ENCODE measurements at regions not wholly inside any gene's neighbourhood (a gene's known extent, or its start where the extent isn't known, plus 50 kb on each side); places are given as distances from the start of the nearest gene placed in this dataset.

DNA sequence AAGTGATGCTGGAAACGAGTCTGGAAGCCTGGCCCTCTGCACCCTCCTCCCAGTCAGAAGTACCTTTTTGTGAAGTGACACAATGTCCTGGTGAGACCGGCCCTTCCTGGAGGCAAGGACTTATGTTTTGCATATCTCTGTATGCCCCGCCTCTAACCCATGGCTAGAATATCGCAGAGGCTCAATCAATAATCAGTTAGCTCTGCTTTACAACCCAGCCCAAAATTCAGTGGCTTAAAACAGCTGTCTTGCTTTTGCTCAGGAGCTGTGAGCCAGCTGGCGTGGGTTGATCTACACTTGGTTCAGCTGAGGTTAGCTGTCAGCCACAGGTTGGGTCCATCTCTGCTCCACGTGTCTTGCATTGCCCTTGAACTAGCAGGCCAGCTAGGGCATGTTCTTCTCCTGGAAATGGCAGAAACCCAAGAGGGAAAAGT lies 98.8 kb upstream of the METTL14 start:
- 52 to 69% methylated on average over 6 of the region's 6 CpGs for WGBS, 2 donors
- Histone ChIP-seq H3K27me3 (ENCODE audit: control insufficient read depth in 3 of 3, insufficient read depth in 3 of 3, low read length in 2 of 3) (peaks cover 0 to 9% (median 0%) of the 10 kb centered on the region in 3 donors), H3K36me3 (ENCODE audit: control insufficient read depth in 4 of 4, insufficient read depth in 4 of 4, low read length in 4 of 4) (no peaks in the 10 kb centered on the region), H3K27ac (ENCODE audit: low read depth in 1 of 2, low read length in 1 of 2) (no peak overlapping the region), H3K9me3 (ENCODE audit: control insufficient read depth in 4 of 4, insufficient read depth in 3 of 4, low read length in 3 of 4) (no peaks in the 10 kb centered on the region), H3K9ac (ENCODE audit: insufficient read depth in 1 of 2, low read length in 2 of 2) (no peak overlapping the region), H3K4me1 (ENCODE audit: control insufficient read depth in 5 of 5, insufficient read depth in 5 of 5, low read length in 5 of 5) (peaks cover 0 to 9% (median 0%) of the 10 kb centered on the region in 5 donors), H3K4me3 (no peak overlapping the region)
- no peak for TF ChIP-seq CTCF (IDR thresholded peaks at IDR 0.05; ENCODE audit: control extremely low read depth, extremely low read depth)
- ATAC-seq (ENCODE audit: insufficient read depth, low FRiP score) (no peak), DNase-seq (peak in 2 of 3 donors; percentile 36 to 57)

- no peaks in the 10 kb centered on the region for H3K9me3 ChIP-seq (ENCODE audit: control insufficient read depth in 4 of 4, insufficient read depth in 3 of 4, low read length in 3 of 4)
- H3K36me3 ChIP-seq (ENCODE audit: control insufficient read depth in 4 of 4, insufficient read depth in 4 of 4, low read length in 4 of 4): no peaks in the 10 kb centered on the region
- no peak overlapping the region for H3K27ac ChIP-seq (ENCODE audit: low read depth in 1 of 2, low read length in 1 of 2)
- ATAC-seq (ENCODE audit: insufficient read depth, low FRiP score) (no peak), DNase-seq (no peak)
- no peak overlapping the region for H3K4me3 ChIP-seq
- no peak overlapping the region for H3K9ac ChIP-seq (ENCODE audit: insufficient read depth in 1 of 2, low read length in 2 of 2)
- H3K4me1 ChIP-seq (ENCODE audit: control insufficient read depth in 5 of 5, insufficient read depth in 5 of 5, low read length in 5 of 5): peaks cover 0 to 9% (median 0%) of the 10 kb centered on the region in 5 donors
- H3K27me3 ChIP-seq (ENCODE audit: control insufficient read depth in 3 of 3, insufficient read depth in 3 of 3, low read length in 2 of 3): peaks cover 0 to 9% (median 0%) of the 10 kb centered on the region in 3 donors
- no peak for TF ChIP-seq CTCF (IDR thresholded peaks at IDR 0.05; ENCODE audit: control extremely low read depth, extremely low read depth)
- 53 to 82% methylated on average over 9 of the region's 9 CpGs for WGBS, 2 donors
Measured at GRCh38 chr4:118587116-118587831, 97.9 kb upstream of the METTL14 start.

DNA sequence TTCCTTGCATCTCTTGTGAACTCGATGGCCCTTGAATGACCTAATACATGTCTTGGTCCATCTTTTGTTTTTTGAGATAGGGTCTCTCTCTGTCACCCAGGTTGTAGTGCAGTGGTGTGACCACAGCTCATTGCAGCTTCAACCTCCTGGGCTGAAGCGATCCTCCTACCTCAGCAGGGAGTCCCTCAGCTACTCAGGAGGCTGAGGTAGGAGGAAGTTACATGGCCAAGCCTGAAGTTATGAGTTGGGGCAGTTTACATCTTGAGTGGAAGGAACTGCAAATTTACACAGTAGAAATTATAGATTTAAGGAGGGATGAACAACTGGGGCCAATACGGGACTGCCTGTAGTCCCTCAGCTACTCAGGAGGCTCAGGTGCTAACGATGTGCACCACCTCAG lies 97.2 kb upstream of the METTL14 start:
- Histone ChIP-seq H3K4me3 (no peak overlapping the region), H3K4me1 (ENCODE audit: control insufficient read depth in 5 of 5, insufficient read depth in 5 of 5, low read length in 5 of 5) (peaks cover 0 to 9% (median 0%) of the 10 kb centered on the region in 5 donors), H3K9me3 (ENCODE audit: control insufficient read depth in 4 of 4, insufficient read depth in 3 of 4, low read length in 3 of 4) (no peaks in the 10 kb centered on the region), H3K36me3 (ENCODE audit: control insufficient read depth in 4 of 4, insufficient read depth in 4 of 4, low read length in 4 of 4) (no peaks in the 10 kb centered on the region), H3K27ac (ENCODE audit: low read depth in 1 of 2, low read length in 1 of 2) (no peak overlapping the region), H3K9ac (ENCODE audit: insufficient read depth in 1 of 2, low read length in 2 of 2) (no peak overlapping the region), H3K27me3 (ENCODE audit: control insufficient read depth in 3 of 3, insufficient read depth in 3 of 3, low read length in 2 of 3) (peaks cover 0 to 9% (median 0%) of the 10 kb centered on the region in 3 donors)
- TF ChIP-seq CTCF (IDR thresholded peaks at IDR 0.05; ENCODE audit: control extremely low read depth, extremely low read depth): no peak
- ATAC-seq (ENCODE audit: insufficient read depth, low FRiP score): no peak
- no peak for DNase-seq
- 79 to 84% methylated on average over 4 of the region's 4 CpGs for WGBS, 2 donors

Measured in lung (tissue), 11 donors.